HG03469 (cell line): ENCODE measurements at regions not wholly inside any gene's neighbourhood (a gene's known extent, or its start where the extent isn't known, plus 50 kb on each side); places are given as distances from the start of the nearest gene placed in this dataset.
A peak's percentile ranks its signal among the peaks of the same experiment; 100 is the strongest.
"Not testable (repeated sequence)": the region's sequence is repeated elsewhere in the genome, so short reads cannot be mapped to it uniquely, and the experiment has no call there.

Experiments used
- ATAC-seq: cut with Tn5 transposase; IDR thresholded peaks from one replicate; pipeline ENCODE4 v1.9.1; 2021; ENCODE audit warnings: mild to moderate bottlenecking, moderate library complexity, moderate number of reproducible peaks; ENCODE audit not compliant: unreplicated experiment

- no peak for ATAC-seq
These were observed 144.3 kb downstream of the HSD17B3 start for GRCh38 chr9:96157675-96158074.

DNA sequence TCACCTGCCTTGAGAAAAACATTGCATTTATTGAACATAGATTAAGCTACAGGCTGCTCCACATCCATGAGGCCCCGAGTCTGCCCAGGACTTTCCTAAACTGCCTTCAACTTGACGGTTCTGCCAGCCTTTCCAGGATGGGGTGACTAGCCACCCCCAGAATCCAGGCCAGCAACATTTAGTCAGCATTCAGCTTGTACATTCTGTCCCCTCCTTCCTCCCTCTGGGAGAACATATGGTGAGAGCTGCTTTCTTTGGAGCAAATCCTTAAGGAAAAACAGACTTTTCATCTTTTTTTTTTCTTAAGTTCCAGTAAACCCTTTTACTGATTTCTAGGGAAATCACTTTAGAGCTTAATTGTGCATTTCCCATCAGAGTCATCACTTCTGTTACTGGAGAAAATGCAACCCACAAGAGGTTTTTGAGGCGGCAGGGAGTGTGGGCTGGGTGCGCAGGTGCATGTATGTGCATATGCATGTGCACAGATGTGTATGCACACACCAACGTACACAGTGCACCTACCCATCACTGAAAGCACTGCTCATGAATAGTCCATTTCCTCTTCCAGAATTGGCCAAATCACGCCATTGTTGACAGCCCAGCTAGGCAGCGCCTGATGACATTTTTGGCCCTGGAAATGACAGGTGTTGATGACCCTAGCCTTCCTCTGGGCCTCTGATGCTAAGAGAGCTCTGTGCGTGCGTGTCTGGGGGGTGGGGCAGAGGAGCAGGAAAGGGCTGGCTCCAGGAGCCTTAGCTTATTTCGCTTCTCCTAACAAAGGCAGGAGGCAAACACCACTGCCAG, 145.6 kb downstream of the HSD17B3 start:
- ATAC-seq, result no peak

- no peak for ATAC-seq
These were observed 147.9 kb downstream of the HSD17B3 start for GRCh38 chr9:96154081-96154480.

DNA sequence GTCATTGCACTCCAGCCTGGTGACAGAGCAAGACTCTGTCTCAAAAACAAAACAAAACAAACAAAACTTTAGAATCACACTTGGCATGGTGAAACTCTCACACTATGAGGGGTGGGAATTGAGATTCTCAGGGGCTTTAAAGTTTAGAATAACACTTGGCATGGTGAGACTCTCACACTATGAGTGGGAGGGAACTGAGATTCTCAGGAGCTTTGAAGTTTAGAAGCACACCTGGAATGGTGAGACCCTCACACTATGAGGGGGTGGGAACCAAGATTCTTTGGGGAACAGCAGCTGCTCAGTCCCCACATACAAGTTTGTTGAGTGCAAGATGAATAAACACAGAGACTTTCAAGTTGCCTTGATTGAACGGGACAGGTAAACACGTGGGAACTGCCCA, 149.4 kb downstream of the HSD17B3 start:
- no peak for ATAC-seq

- peak; percentile 76 for ATAC-seq
These were observed 151.4 kb downstream of the HSD17B3 start for GRCh38 chr9:96150324-96151227.

GRCh38 chr9:96149533-96150280, 152.3 kb downstream of the HSD17B3 start:
- peak; percentile 23 for ATAC-seq

DNA sequence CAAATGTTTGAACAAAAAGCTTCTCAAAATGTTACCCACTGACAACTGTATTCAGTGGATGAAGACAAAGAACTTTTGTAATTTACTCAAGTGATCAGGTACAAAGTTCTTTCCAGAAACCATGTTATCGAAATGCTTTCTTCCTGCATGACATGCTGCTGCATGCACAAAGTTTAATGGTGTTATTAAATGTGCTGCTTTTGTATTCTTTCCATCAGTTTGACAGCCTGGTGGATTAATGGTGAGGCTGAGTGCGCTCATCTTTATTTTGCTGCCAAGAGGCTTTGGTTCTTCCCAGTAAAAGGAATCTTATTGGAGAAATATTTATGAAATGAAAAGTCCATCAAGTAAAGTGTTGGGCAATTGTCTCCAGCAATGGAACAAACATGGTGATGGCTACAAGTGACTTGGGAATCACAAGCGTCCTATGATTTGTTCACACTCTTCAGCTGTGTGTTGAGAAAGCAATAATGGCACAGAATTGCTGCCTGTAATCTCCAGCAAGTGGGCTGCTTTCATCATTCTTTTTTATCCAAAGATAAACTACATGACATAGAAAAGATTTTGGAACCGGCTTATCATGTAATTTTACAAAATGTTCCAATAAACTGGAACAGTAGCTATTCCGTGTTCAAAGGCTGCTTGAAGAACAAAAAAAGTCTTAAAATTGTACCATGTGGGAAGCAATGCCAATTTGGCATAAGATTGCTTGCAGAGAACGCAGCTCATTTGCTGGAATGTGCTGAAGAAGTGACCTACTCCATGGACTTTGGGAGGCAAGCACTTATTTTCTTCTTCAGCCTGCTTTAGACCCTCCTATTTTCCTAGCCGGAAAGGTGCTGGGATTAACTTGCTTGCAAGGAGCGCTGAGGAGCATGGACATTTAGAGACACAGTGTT, 153.1 kb downstream of the HSD17B3 start:
- no peak for ATAC-seq

GRCh38 chr9:96147029-96147428, 154.9 kb downstream of the HSD17B3 start:
- not testable (repeated sequence) for ATAC-seq

- ATAC-seq, result no peak
These were observed 160.3 kb downstream of the HSD17B3 start for GRCh38 chr9:96141666-96142065.

GRCh38 chr9:96141128-96141474, 160.9 kb downstream of the HSD17B3 start:
- ATAC-seq, result no peak

DNA sequence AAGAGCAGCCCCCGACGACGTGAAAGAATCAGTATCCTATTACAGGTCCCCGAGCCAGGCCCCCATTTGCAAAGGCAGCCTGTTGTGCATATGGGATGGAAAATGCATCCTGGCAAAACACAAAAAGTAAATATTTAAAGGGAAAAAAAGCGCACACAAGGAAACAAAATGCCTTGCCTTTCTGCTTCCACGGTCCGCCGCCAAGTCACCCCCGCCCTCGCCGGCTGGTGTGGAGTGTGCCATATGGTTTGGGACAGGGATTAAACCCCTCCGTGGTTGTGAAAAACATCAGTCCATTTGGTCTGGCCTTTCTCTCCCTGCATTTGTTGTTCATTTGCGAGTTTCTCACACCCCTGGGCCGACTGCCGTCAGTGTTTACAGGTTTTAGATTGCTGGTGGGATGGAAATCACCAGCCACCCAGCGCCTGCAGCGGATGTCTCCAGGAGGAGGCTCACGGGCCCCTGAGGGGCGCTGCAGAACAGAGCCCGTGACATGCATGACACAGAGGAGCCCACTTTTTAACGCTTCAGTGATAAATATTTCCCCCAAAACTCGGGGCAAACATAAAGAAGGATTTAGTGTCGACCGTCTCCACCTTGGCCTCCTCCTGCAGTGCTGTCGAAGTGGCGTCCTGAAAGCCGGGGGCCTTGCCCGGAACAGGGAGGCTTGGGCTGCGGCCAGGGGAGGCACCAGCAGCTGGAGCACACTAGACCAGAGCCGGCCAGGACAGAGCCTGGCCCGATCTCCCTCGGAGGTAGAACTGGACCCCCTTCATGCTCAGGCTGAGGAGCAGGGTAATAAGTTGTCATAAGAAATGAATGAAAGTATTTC, 161.5 kb downstream of the HSD17B3 start:
- ATAC-seq, result no peak

DNA sequence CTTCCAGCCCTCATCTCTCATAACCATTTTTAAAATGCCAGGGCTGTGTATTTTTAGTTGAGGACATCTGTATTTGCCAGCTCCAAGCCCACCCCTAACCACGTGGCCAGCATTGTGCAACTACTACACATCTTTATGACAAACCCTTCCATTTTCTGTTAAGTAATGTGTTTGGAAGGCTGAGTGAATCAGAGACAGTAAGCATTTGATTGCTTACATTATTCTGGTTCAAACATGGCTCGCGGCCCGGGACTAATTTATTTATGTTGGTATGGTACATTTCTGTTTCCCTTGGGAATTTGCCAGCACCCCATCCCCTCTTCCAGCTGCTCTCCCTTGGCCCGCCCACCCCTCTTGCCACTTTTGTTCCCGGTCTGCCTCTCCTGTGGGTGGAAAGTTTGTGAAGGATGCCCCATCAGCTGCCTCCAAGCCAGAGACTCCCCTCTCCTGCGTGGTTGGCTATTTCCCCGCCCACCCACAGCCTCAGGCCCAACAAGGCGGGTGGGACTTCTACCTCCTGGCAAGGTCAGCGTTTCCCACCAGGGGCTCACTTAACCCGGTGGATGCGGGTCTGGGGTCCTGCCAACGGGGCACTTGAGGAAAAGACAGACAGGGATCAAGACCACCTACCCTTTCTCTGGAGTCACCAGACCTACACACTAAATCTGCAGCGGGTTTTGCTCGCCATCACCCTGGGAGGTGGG, 162.2 kb downstream of the HSD17B3 start:
- ATAC-seq, result no peak

DNA sequence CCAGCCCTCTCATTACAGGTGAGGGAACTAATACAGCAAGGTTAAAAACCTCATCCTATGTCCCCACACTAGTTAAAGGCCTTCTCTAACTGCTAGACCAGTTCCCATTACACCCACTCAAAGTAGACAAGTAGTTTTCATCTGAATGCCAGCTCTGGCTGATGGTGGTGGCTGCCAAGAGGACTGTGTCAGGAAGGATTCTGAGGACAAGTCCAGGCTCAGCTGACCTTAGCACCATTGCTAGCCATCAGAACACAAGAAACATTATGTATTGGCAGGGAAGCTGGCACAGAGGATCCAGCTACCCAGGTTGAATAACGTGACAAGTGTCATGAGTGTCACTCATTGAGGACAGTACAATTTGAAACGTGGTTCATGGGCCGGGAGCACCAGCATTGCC, 163.4 kb downstream of the HSD17B3 start:
- ATAC-seq, result no peak

- peak; percentile 10 for ATAC-seq
These were observed 164.1 kb downstream of the HSD17B3 start for GRCh38 chr9:96137671-96138429.

DNA sequence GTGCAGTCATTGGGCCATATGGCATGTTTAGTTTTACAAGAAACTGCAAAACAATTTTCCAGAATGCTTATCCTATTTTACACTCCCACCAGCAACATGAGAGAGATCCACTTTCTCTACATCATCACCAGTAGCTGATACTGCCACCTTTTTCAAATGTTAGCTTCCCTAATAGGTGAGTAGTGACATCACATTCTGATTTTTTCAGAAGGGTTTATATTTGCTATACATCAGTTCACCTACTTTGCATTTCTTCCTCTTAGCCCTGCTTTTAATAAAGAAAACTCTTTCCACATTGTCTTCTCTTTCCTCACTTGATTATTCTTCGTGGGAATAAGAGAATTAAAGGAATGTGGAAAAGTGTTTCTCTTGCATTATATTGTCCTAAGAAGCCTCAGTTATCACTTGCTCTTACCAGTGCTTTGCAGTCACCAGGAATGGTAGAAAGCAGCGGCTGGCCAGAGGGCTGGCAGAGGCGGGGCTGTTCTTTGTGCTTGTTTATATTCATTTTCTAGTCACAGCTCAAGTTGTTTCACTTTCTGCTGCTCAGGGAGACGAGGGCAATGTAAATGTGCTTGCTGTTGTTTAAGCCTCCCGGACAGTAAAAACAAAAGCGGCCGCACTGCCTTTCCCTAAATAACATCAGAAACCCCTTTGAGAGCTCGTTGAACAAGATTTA, 164.8 kb downstream of the HSD17B3 start:
- peak; percentile 84 for ATAC-seq

DNA sequence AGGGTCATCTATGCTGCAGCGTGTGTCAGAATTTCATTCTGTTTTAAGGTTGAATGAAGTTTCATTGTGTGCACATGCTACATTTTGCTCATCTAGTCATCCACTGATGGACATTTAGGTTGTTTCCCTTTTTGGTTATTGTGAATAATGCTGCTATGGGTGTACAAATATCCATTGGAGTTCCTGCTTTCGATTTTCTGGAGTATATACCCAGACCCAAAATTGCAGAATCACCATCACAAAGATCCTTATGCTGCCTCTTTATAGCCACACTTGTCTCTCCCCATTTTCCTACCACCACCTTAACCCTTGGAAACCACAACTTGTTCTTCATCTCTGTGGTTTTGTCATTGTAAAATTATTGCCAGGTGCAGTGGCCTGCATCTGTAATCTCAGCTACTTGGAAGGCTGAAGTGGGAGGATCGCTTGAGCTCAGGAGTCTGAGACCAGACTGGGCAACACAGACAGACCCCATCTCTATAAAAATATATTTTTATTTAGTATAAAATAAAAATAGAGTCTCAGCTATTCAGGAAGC, 166.2 kb downstream of the HSD17B3 start:
- no peak for ATAC-seq

GRCh38 chr9:96135076-96135752, 166.8 kb downstream of the HSD17B3 start:
- ATAC-seq, result no peak
